Middle frontal gyrus (tissue), 1 donor: ENCODE measurements at regions not wholly inside any gene's neighbourhood (a gene's known extent, or its start where the extent isn't known, plus 50 kb on each side); places are given as distances from the start of the nearest gene placed in this dataset.

Experiments used
- DNase-seq: peaks from one replicate; pipeline ENCODE4 v3.0.0-alpha.2; 2015; ENCODE audit warnings: low spot score; ENCODE audit errors: extremely low spot score

DNA sequence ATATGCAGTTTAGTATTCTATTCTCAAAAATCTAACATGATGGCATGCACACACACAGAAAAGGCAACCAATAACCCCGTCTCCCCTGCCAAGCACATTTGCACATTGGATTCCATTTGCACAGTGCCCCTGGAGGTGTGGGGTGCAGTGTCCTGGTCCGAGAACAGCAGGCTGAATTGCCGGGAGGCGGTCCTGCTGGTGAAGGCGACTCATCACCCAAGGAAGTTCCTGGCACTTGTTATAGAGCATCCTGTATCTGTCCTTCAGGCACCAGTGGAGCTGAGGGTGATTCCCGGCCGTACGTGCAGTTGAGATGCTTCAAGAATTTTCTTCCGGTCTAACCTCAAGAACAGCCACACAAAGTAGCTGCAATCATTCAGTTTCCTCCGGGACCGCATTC, 73.0 kb upstream of the RAB12 start:
- DNase-seq: no peak

DNA sequence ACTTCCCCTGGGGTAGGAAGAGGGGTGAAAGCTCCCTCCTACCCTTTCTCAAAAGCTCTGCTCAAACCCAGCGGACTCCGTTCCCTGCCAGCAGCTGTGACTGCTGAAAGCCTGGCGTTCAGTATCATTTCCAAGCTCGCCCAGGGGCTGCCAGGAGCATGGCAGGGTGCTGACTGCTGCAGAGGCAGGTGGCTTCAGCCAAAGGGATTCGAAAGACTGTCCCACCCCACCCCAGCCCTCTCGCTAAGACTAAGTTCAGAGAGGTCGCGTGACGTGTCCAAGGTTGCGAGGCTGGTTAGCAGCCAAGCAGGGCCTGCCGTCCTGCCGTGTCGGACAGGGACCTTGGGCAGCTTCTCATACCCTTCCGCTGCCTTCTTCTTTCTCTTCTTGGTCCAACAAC, 72.3 kb upstream of the RAB12 start:
- no peak for DNase-seq

DNA sequence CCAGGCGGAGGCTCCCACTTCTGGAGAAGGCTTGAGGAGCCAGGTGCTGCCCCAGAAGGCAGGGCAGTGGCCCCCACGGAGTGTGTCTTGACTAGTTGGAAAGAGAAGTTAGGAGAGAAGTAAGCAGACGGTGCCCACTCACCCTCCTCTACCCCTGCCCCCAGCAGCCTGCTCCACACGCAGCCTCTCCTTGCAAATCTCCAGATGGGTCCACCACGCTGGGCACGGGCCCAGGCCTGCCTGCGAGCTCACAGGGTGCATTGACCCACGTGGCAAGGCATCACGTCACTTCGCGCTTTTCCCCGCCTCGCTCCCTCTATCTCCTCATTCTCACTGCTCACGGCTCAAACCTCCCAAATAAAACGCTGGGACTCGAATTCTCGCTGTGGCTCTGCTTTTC, 71.8 kb upstream of the RAB12 start:
- no peak for DNase-seq

DNA sequence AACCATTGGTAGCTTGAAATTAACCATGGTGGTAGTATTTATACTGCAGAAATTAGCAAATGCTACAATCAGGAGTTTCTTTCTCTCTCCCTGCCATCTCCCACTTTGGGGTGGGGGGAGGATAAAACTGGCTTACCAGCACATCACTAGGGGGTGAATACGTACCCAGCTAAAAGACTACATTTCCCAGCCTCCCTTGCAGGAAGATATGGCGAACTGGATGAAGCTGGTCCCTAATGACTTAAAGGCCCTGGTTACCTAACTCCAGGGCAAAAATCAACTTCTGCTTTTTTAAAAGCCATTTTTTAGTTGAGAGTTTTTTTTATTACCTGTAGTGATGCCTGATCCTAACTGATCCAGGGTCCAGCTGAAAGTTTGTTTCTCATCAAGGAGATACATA, 70.3 kb upstream of the RAB12 start:
- DNase-seq: no peak

DNA sequence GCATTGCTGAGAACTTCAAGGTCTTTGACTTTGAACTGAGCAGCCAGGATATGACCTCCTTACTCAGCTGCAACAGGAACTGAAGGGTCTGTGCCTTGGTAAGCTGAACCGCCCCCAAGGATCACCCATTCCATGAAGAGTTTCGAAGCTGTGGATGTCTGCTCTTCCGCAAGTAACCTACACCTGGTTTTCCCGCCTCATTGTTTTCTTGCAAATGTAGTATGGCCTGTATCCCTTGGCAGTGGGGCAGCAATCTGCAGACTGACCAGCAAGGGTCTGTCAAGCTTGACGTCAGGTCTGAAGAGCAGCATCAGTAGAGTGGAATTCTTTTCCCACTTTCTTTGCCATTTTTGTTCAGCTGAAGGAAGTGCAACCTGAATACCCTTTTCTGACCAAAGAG, 62.6 kb upstream of the RAB12 start:
- no peak for DNase-seq

DNA sequence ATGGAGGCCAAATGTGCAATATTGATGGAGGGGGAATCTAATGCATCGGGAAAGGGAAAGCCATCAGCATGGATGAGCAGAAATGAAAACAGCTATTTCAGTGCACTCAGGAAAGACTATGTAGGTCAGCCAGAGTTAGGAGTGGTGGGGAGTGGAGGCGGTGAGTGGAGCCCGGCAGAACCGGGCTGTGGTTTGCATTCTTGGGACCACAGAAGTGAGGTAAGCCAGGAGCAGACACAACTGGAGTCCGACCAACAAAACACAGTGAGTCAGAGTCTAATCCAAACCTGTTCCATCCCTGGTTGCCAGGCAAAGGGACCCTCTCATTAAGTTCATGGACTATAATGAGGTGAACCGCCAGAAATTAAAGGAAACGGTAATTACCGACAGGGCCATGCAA, 61.1 kb upstream of the RAB12 start:
- no peak for DNase-seq

DNA sequence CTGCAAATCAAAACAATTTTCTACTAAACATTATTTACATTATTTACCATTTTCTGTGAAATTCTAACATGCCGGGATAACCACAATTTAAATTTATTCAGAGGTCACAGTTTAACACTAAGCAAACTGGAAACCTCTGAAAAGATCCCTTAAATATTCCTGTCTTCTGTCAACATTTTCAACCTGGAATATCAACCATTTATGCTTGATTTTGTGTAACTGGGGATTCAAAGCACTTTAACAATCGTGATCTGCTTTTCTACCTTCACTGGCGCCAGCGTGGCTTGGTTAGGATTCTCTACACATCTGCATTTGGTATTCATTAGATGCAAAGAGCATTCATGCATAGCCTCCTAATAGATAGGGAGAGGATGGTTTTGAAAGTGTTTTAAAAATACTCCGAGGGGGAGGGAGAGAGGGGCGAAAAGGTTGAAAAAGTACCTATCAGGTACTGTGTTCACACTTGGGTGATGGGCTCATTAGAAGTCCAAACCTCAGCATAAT, 59.9 kb upstream of the RAB12 start:
- no peak for DNase-seq

DNA sequence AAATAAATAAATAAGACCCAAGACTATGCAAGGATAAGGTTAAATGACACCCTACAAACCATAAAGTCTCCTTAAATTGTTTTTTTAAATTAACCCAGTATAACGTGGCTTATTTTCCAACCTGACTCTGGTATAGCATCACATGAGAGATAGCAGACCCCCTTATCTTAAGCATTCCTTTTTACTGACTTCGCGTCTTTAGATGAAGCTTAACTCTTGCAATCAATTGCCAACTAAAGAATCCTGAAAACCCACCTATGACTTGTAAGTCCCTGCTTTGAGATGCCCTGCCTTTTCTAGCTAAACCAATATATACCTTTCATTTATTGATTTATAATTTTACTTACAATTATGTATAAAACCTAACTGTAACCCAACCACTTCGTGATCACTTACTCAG, 57.1 kb upstream of the RAB12 start:
- DNase-seq: no peak

DNA sequence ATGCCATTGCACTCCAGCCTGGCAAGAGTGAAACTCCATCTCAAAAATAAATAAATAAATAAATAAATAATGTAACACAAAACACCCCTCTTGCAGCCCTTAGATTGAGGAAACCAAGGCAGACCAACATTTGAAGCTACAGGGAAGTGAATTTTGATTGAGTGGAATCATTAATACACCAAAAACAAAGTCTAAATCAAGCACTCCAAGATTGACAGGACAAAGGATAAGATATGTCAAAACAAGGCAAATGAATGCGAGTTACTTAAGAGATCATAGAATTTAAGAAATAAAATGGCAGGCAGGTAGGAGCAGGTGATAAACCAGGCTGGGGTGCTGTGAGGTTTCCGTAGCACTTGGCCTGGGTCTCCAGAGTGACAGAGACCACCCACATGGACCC, 54.9 kb upstream of the RAB12 start:
- no peak for DNase-seq

DNA sequence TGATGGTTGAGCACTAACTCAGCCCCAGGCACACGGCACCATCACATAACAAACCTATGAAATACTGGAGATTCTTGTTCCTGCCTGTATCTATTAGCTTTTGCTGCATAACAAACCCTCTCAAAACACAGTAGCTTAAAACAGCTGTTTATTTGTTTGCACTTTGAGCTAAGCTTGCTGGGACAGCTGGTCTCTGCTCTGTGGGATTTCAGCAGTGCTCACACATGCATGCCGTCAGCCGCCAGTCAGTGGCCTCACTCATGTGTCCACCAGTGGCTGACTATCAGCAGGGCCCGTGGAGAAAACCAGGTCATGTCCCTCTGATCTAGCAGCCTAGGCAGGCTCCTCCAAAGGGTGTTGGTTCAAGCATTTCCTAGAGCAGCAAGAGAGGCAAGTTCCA, 52.8 kb upstream of the RAB12 start:
- DNase-seq: no peak
